ENCODE measurements at regions not wholly inside any gene's neighbourhood (a gene's known extent, or its start where the extent isn't known, plus 50 kb on each side); places are given as distances from the start of the nearest gene placed in this dataset.

DNA sequence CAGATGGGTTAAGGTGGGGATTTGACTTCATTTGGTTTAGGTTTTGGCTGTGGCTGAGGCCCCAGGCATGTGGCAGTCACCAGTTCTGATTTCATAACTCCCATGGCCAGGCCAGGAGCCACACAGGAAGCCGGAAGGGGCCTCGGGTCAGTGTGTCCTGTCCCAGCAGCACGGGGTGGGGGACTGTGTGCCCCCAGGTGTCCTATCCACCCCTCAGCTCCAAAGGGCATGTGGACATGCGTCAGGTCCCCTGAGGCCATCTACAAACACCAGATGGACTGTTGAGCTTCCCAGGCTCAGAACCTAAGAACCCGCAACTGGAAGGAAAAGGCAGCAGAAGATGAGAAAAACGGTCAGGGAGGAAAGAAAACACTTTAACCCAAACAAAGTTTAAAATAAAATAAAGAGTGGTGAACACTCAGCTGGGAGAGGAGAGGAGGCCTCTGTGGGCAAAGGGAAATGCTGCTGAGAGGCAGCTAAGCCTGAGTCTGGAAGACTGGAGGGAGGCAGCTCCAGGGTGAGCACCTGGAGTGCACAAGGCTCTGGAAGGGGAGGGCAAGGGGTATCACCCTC, 260.8 kb downstream of the AUH start:
- DNase-seq (ENCODE audit: low read depth): no peak

DNA sequence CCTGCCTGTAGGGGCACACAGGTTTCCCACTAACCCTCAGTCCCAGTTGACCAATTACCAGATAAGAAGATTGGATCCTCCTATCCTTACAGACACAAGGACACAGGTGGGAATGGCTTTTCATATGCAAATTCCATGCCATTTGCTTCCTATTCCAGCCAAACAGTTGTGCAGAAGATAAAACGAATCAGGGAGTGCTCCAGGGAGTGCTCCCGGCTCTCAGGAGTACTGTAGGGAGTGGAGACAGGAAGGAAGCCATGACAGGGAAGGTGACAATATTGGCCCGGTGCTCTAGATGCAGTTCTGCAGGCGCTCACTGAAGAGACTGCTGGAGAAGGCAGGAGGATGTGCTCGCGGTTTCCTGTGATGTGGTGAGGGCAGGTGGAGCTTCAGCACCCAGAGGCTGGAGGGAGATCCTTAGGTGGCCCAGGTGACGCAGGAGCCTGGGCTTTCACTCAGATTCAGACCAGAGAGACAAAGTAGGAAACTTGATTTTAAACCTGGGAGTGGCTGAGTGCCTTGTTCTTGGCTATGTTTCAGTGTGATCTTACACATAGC, 260.0 kb downstream of the AUH start:
- DNase-seq (ENCODE audit: low read depth): peak; percentile 83

DNA sequence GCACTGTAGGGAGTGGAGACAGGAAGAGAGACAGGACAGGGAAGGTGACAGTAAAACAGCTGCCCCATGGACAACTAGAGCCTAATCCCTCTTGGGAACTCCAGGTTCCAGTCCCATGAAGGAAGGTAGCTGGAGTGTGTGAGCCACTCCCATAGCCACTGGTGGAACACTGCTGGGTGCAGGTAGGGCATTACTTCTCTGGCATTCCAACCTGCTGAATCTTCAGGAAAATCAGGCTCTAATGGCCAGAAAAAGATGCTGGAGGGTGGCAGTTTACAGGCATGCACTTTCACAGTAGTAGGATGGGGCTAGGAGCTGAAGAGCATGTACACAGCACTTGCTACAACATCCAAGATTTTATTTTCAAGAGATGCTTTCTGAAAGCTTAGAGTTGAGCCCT, 259.4 kb downstream of the AUH start:
- DNase-seq (ENCODE audit: low read depth): no peak

DNA sequence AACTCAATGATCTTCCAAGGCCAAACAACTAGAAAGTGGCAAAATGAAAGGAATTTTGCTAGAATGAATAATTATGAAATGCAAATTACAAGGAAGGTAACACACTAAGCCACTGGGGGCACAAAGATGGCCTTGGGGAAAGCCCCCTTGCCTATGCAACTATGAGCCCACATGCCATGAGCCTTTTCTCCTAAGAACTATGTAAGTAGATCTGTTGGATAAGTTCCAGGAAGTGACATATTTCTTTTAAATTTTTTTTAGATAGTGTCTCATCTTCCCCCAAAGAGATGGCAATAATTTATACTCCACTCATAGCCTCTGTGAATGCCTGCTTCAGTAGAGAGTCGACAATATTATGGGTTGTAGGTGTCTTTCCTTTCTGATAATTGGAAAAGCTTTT, 257.8 kb downstream of the AUH start:
- DNase-seq (ENCODE audit: low read depth): no peak

DNA sequence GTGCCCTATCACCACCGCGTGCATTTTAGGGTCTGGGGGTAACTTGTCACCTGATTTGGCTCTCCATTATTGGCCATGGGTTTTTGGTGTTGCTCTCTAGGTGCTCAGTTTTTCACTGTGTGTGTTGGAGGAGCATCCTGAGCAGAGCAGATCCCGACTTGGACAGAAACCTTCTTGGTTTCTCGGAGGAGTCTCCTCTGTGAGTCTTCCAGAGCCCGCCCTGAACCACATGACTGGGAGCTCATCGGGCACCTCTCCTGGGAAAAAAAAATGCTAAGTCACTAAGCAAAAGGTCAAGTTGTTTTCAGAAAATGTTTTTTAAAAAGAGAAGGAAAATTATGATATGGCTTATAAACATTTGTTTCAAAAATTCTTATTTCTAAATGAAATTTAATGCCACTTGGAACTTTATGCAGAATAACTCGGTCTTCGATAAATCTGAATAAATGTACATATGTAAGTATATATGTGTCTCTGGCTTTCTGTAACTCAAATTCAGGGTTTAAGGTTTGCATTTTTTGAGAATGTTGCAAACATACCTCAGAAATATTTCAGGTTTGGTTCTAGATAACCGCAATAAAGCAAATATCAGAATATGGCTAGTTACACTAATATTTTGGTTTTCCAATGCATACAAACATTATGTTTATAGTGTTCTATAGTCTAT, 255.2 kb downstream of the AUH start:
- DNase-seq (ENCODE audit: low read depth): no peak

DNA sequence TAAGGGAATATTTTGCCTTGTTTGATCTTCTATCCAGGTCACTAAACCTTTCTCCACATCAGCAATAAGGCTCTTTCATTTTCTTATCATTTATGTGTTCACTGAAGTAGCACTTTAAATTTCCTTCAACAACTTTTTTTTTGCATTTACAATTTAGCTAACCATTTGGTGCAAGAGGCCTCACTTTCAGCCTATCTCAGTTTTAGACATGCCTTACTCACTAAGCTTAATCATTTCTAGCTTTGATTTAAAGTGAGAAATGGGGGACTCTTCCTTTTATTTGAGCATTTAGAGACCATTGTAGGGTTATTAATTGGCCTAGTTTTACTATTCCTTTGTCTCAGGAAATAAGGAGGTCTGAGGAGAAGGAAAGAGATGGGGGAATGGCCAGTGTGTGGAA, 250.5 kb downstream of the AUH start:
- DNase-seq (ENCODE audit: low read depth): no peak

DNA sequence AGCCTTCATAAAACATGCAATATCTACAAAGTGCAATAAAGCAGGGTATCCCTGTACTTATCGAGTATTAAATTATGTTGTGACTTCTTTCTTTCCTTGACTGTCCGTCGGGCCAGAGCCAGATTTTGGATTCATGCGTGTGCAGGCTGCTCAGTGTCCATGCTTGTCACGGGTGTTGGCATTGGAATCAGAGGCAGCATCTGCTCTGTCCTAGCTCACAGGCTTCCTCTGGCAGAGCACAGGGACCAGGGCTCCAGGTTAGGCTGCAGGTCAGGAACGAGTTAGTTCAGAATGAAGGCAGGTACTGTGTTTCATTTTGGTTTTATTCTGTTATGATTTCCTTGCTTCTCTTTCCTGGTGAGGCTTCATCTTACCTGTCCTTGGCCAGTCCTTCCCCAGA, 249.8 kb downstream of the AUH start:
- no peak for DNase-seq (ENCODE audit: low read depth)

DNA sequence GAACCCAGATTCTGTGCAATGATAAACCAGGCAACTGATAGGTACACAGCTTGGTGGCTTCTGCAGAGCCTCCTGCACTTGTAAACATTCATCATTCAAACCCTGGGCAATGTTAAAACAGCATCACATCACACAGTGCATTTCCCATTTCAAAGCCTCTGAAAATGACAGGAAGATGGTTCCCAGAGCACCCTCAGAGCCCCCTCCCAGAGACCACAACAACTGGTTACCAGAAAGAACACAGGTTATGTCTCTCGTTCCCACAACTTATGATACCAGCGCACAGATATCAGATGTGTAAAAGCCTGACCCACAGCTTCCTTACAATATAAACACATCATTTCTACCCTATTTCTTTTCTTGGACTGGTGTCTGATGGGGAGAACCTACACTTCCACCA, 248.7 kb downstream of the AUH start:
- DNase-seq (ENCODE audit: low read depth): no peak

DNA sequence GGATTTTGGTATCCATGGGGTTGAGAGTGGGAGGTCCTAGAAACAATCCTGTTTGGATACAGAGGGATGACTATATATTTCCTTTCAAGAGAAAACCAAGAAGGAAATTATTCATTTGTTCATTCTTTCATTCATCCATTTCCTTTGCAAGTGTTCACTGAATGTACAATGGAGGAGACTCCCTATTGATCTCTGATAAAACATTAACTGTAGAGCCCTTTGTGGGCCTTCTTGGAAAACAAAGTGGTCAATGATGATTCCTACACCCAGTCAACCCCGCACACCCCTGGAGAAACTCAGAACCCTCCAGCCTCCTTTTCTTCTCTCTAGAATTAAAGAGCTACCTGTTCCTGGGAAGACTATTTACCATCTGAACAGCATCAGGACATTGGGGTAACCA, 247.3 kb downstream of the AUH start:
- DNase-seq (ENCODE audit: low read depth): no peak

DNA sequence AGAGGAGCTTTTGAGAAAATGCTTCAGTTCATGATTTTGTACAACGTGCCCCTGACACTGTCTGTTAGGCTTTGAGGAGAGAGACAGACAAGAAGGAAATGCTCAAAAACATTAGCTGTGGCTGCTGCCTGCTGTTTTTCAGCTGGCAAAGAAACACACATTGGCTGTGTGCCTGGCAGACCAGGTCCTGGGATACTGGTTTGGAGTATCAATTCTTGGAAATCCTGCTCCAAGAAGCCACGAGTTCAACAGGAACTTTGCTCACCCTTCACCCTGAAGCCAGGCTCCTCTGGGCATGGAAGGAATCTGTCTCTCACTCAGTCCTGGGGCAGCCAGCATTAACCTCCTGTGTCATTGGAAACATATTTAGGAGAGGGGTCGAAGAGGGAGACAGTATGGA, 245.5 kb downstream of the AUH start:
- DNase-seq (ENCODE audit: low read depth): no peak

DNA sequence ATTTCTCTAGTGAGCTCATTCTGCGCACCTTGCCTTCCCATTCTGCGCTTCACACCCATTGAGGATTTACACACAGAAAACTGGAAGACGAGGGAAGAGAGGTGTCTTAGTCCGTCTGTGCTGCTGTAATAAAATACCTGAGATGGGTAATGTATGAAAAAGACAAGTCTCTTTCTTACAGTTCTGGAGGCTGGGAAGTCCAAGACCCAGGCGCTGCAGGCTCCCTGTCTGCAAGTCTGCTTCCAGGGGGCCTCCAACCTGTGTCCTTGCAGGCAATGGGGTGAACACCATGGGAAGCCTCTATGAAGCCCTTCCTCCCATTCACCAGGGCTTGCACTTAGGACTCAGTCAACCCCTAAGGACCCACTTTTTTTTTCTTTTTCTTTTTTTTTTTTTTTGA, 245.0 kb downstream of the AUH start:
- DNase-seq (ENCODE audit: low read depth): no peak

DNA sequence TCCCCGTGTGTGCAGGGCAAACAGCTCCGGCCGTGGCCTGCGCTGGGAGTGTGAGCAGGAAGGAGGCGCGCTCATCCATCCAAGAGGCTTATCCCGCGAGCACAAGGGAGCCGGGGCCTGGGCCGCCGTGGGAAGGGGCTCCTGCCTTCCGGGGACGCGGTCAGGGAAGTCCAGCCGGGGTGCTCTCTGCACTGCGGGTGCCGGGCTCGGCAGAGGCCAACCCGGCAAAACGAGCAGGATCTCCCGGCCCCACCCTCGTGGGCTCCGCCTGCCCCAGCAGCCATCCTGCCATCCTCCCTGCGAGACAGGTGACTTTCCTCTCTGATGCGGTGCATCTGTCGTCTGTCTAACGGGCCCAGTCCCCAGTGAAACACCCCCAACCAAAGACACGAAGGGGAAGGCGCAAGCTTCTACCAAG, 244.2 kb downstream of the AUH start:
- DNase-seq (ENCODE audit: low read depth): no peak

DNA sequence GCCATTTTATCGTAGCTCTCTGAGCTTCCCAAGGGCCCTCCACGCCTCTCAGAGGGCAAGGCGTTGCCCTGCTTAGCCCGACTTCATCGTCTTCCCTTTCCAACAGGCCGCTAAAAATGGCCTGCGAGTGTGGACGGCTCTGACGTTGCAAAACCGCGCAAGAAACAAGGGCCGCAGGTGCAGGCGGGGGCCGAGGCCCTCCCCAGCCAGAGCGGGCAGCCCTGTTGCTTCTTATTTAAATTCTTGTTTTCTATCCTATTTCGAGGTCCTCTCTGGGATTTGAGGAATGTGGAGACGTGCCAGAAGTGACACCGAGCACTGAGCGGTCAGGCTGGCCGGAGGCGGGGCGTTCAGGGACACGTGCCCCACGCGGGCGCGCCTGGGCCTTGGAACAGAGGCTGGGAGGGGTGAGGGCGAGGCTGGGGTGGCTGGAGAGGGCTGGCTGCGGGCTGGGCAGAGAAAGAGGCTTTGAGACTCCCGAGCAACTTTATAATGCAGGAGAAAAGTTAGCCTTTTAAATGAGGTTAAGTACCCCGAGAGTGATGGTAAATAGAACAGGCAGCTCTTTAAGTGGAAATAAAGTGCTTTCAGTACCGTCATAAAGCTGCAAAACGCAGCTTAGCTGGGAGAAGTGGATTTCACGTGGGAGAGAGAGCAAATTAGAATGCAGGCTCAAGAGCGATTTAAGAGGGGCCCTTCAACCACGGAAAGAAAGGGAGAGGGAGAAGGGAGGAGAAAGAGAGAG, 243.6 kb downstream of the AUH start:
- no peak for DNase-seq (ENCODE audit: low read depth)

DNA sequence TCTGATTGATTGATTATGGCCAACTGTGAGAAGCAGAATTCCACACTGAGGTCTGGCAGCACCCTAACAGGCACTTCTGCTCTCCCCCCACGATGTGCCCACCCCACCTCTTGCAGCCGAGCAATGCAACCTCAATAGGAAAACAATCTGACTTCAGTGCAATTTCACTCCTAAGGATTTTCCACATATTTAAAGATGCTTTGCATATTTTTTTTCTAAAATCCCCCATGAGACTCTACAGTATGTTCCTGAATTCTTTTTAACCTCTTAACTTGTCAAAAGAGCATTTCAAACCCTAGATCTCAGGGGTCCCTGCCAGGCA, 243.1 kb downstream of the AUH start:
- no peak for DNase-seq (ENCODE audit: low read depth)

DNA sequence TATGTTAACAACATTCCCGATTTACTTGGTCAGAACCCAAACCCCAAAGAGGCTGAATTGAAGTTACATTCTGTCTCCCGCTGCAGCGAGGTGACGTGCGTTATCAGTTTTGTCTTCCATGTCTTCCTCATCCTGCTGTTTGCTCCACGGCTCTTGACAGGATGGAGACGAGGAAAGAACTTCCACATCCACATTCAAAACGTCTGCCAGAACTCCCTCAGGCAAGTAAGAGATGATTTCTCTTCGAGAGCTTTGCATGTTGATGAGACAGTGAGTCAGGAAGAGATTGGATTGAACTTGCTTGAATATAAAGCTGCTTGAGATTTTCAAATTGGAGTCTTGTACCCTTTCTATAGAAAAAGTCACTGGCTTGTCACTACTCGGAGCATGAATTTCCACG, 242.6 kb downstream of the AUH start:
- no peak for DNase-seq (ENCODE audit: low read depth)

DNA sequence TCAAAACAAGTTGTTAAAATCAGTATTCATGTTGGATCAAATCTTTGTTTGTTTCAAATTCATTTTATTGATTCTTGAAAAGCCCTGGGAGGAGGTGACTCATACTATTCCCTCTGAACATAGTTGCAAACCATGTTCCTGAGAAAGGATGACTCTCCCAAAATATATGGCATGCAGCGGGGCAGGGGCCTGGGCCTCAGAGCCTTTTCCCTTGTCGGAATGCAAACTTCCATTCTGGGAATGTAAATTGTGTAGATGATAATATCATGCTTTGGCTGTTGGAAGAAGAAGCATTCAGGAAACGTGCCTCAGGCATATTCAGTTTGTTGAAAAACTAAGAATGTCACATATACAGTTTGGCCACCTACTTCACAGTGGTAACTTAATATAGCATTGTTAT, 242.0 kb downstream of the AUH start:
- DNase-seq (ENCODE audit: low read depth): no peak

DNA sequence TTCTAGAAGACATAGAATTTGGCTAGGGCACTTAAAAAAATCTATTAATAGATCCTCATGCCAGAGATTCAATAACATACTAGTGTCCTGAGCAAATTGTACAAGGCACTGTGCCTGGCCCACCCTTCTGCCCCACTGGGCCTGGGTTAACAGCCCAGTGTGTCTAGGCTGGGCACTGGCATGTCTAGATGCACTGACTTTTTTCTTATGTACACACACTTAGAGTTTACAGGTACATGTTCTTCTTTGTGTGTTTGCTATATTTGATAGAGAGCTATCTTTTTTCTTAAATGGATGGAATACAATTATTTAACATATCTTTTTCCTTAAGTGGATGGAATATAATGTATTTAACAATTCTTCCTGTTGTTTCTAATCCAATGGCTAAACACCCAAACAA, 241.5 kb downstream of the AUH start:
- DNase-seq (ENCODE audit: low read depth): no peak

DNA sequence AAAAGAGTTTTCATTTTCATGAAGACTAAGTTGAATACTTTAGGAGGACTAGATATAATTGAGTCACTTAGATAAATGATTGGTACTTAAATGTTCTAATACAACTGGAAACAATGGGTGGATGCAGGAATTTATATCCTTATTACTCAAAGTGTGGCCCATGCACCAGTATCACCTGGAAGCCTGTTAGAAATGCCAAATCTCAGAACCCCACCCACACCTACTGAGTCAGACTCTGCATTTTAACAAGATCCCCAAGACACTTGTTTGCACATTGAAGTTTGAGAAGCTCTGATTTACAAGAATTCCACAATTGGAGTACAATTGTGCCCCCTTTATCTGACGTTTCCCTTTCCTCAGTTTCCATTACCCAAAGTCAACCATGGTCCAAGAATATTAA, 239.0 kb downstream of the AUH start:
- no peak for DNase-seq (ENCODE audit: low read depth)

DNA sequence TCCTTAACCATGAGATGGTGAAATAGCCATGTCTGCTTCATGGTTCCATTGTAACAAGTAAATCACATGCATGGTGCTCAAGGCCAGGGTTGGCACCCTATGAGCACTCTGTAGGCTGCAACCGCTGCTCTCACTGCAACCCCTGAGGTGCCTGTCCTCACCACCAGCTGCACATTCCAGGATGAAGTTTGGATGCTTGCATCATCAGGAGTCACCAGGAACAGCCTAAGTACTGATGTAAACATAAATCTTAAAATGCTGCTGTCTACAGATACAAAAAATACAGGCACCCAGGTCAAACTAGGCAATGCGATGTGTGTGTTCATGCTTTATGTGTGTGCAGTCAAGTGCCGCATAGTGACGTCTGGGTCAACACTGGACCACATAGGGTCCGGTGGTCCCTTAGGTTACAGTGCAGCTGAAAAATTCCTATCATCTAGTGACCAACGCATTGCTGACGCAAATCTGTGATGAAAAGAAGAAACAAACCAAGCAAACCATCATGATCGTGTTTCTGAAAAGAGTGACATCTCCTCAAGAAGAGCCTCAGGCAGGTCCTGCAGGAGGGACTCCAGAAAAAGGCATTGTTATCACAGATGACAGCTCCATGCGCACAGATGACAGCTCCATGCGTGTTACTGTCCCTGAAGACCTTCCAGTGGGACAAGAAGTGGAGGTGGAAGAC, 234.8 kb downstream of the AUH start:
- no peak for DNase-seq (ENCODE audit: low read depth)

DNA sequence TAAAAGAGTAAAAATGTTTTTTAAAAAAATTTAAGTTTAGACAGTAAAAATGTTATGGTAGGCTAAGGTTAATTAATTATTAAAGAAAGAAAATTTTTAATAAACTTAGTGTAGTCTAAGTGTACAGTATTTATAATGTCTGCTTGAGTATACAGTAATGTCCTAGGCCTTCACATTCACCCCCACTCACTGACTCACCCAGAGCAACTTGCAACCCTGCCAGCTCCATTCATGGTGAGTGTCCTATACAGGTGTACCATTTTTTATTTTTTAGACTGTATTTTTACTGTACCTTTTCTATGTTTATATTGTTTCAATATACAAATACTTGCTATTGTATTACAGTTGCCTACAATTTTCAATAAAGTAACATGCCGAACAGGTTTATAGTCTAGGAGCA, 234.1 kb downstream of the AUH start:
- no peak for DNase-seq (ENCODE audit: low read depth)

DNA sequence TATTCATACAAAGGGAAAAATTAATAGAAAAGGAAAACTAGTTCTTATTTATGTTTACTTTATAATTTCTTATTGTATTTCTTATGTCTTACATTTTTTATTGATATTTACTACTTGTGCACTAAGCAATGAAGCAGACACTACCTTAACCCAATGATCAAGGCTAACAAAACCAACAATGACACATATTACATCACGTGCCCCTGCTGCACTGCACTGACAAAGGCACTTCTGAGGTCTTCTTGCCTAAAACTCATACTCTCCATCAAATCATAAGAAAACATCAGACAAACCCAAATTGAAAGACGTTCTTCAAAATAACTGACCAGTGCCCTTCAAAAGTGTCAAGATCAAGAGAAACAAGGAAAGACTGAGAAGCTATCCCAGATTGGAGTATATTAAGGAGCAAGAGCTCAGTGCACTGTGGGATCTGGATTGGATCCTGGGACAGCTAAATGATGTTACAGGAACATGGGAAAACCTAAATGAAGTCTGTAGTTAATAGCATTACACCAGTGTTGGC, 230.9 kb downstream of the AUH start:
- DNase-seq (ENCODE audit: low read depth): no peak

DNA sequence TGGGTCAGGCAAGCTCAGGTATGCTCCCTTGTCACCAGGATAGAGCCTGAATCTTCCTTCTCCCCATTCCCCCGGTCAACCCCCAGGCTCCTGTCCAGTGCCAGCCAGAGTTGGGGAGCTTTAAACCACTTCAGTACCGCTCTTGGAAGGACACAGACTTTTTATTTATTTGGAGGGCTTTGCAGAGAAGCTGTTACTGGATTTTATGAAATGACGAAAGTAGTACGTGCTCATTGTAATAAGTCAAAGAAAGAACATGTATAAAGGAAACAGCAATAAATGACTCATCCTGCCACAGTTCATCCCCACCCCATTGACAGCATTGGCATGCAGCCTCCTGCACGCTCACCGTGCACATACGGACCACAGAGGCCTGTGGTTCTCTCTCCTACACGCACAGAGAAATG, 230.3 kb downstream of the AUH start:
- DNase-seq (ENCODE audit: low read depth): peak; percentile 16

DNA sequence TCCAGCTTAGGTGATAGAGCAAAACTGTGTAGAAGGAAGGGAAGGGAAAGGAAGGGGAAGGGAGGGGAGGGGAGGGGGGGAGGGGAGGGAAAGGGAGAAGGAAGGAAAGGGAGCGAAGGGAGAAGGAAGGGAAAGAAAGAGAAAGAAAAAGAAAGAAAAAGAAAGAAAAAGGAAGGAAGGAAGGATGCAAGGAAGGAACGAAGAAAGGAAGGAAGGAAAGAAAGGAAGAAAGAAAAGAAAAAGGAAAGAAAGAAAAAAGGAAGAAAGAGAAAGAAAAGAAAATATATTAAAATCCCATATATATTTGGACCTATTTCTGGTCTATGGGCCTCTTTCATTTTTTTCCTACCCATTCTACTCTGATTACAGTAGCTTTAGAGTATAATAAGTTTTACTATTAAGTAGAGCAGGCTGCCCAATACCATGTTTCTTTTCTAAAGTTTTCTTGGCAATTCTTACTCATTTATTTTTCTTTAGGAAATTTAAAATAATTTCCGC, 229.1 kb downstream of the AUH start:
- DNase-seq (ENCODE audit: low read depth): no peak

Measured in T-helper 22 cell (primary cell).